EL (cell line): ENCODE measurements at regions not wholly inside any gene's neighbourhood (a gene's known extent, or its start where the extent isn't known, plus 50 kb on each side); places are given as distances from the start of the nearest gene placed in this dataset.
A peak's percentile ranks its signal among the peaks of the same experiment; 100 is the strongest.

Experiments used
- DNase-seq: peaks from one replicate; pipeline ENCODE4 v3.0.0-alpha.2; 2016

- DNase-seq = no peak
These were observed 144.5 kb downstream of the SEC61B start for GRCh38 chr9:99366621-99367020.

- DNase-seq = peak; percentile 56
These were observed 146.6 kb downstream of the SEC61B start for GRCh38 chr9:99368341-99369326.

GRCh38 chr9:99369327-99369722 is 147.2 kb downstream of the SEC61B start:
- no peak for DNase-seq

- no peak for DNase-seq
These were observed 148.3 kb downstream of the SEC61B start for GRCh38 chr9:99370376-99370775.

- DNase-seq = no peak
These were observed 149.3 kb downstream of the SEC61B start for GRCh38 chr9:99371376-99371775.

GRCh38 chr9:99373912-99374311 is 151.8 kb downstream of the SEC61B start:
- DNase-seq = no peak

- DNase-seq = no peak
These were observed 152.7 kb downstream of the SEC61B start for GRCh38 chr9:99374793-99375192.

GRCh38 chr9:99375481-99375880 is 153.4 kb downstream of the SEC61B start:
- no peak for DNase-seq

- DNase-seq = peak; percentile 71
These were observed 156.0 kb downstream of the SEC61B start for GRCh38 chr9:99377790-99378775.

- no peak for DNase-seq
These were observed 161.5 kb downstream of the SEC61B start for GRCh38 chr9:99383536-99383935.

GRCh38 chr9:99385215-99385614 is 163.1 kb downstream of the SEC61B start:
- DNase-seq = no peak

- DNase-seq = peak; percentile 76
These were observed 163.8 kb downstream of the SEC61B start for GRCh38 chr9:99385814-99386279.

- peak; percentile 50 for DNase-seq
These were observed 165.3 kb downstream of the SEC61B start for GRCh38 chr9:99387431-99387830.

- DNase-seq = peak; percentile 10
These were observed 167.3 kb downstream of the SEC61B start for GRCh38 chr9:99389087-99390033.

GRCh38 chr9:99391937-99392594 is 170.0 kb downstream of the SEC61B start:
- no peak for DNase-seq

- no peak for DNase-seq
These were observed 170.9 kb downstream of the SEC61B start for GRCh38 chr9:99392986-99393385.

GRCh38 chr9:99393993-99394392 is 171.9 kb downstream of the SEC61B start:
- DNase-seq = no peak

- peak; percentile 20 for DNase-seq
These were observed 176.2 kb downstream of the SEC61B start for GRCh38 chr9:99398241-99398640.

GRCh38 chr9:99399474-99399873 is 177.4 kb downstream of the SEC61B start:
- DNase-seq = no peak

GRCh38 chr9:99400184-99400731 is 178.2 kb downstream of the SEC61B start:
- DNase-seq = no peak
